Neural progenitor cell (in vitro differentiated cells): ENCODE measurements at regions not wholly inside any gene's neighbourhood (a gene's known extent, or its start where the extent isn't known, plus 50 kb on each side); places are given as distances from the start of the nearest gene placed in this dataset.
A peak's percentile ranks its signal among the peaks of the same experiment; 100 is the strongest.

ENCODE experiments used
- DNase-seq: peaks from one replicate; pipeline ENCODE4 v3.0.0-alpha.2; 2016; ENCODE audit warnings: low spot score
- H2AFZ ChIP-seq: fragments of 200-600 bp; sonication (generic); replicated peaks from 2 replicates; pipeline ENCODE4 v1.6.1; 2016; ENCODE audit warnings: antibody characterized with exemption
- H3F3A ChIP-seq: fragments of 200-600 bp; sonication (generic); 2 replicates; pipeline ENCODE4 v1.6.1; 2016; ENCODE audit warnings: antibody characterized with exemption, low read depth
- H3K27ac ChIP-seq: fragments of 200-600 bp; sonication (generic); 2 replicates; pipeline ENCODE4 v1.5.1; 2016; ENCODE audit warnings: mild to moderate bottlenecking
- H3K27me3 ChIP-seq: fragments of 200-600 bp; sonication (generic); 2 replicates; pipeline ENCODE4 v1.6.1; 2016; ENCODE audit warnings: mild to moderate bottlenecking, moderate library complexity
- H3K36me3 ChIP-seq: fragments of 200-600 bp; sonication (generic); 2 replicates; pipeline ENCODE4 v1.5.1; 2016
- H3K4me1 ChIP-seq: fragments of 200-600 bp; sonication (generic); 2 replicates; pipeline ENCODE4 v1.6.1; 2016; ENCODE audit warnings: mixed run types
- H3K4me2 ChIP-seq: fragments of 200-600 bp; sonication (generic); 2 replicates; pipeline ENCODE4 v1.6.1; 2016
- H3K4me3 ChIP-seq: fragments of 200-600 bp; sonication (generic); 2 replicates; pipeline ENCODE4 v1.5.1; 2016
- H3K79me2 ChIP-seq: fragments of 200-600 bp; sonication (generic); 2 replicates; pipeline ENCODE4 v1.6.1; 2016; ENCODE audit warnings: low read depth
- H3K9ac ChIP-seq: fragments of 200-600 bp; sonication (generic); 2 replicates; pipeline ENCODE4 v1.6.1; 2016
- H3K9me3 ChIP-seq: fragments of 200-600 bp; sonication (generic); 2 replicates; pipeline ENCODE4 v1.5.1; 2016; ENCODE audit warnings: low read depth
- H4K20me1 ChIP-seq: fragments of 200-600 bp; sonication (generic); 2 replicates; pipeline ENCODE4 v1.6.1; 2016; ENCODE audit warnings: low read depth
- H3K27ac Mint-ChIP-seq: 3 replicates; pipeline ENCODE4 v1.8.0; 2021; ENCODE audit warnings: mixed read lengths
- H3K27me3 Mint-ChIP-seq: 2 replicates; pipeline ENCODE4 v1.8.0; 2022; ENCODE audit warnings: low read depth, mild to moderate bottlenecking, inconsistent platforms, moderate library complexity, mixed read lengths; ENCODE audit not compliant: insufficient read depth
- H3K36me3 Mint-ChIP-seq: 3 replicates; pipeline ENCODE4 v1.8.0; 2021; ENCODE audit warnings: mixed read lengths
- H3K4me1 Mint-ChIP-seq: 3 replicates; pipeline ENCODE4 v1.8.0; 2021; ENCODE audit warnings: mixed read lengths
- H3K4me3 Mint-ChIP-seq: 3 replicates; pipeline ENCODE4 v1.8.0; 2021; ENCODE audit warnings: mild to moderate bottlenecking, moderate library complexity, mixed read lengths
- H3K9me3 Mint-ChIP-seq: 3 replicates; pipeline ENCODE4 v1.8.0; 2020; ENCODE audit warnings: mixed read lengths
- CTCF ChIP-seq: fragments of 200-600 bp; sonication (generic); IDR thresholded peaks from 2 replicates; pipeline ENCODE4 v1.5.1; 2017; ENCODE audit warnings: antibody characterized with exemption, mild to moderate bottlenecking
- EZH2 ChIP-seq: fragments of 200-600 bp; sonication (generic); IDR thresholded peaks from 2 replicates; pipeline ENCODE4 v1.6.1; 2017; ENCODE audit warnings: antibody characterized with exemption, mild to moderate bottlenecking, moderate library complexity
- EZH2phosphoT487 ChIP-seq: fragments of 200-600 bp; sonication (generic); IDR thresholded peaks from 2 replicates; pipeline ENCODE4 v1.6.1; 2017; ENCODE audit warnings: antibody characterized with exemption

- no peaks in the 10 kb centered on the region for H3K9me3 Mint-ChIP-seq
- no peak overlapping the region for H3K27ac Mint-ChIP-seq
- Histone ChIP-seq H3K9ac (no peak overlapping the region), H3K27me3 (no peaks in the 10 kb centered on the region), H4K20me1 (no peaks in the 10 kb centered on the region), H3K4me2 (no peak overlapping the region), H3K4me3 (no peak overlapping the region), H3K36me3 (no peaks in the 10 kb centered on the region), H3K9me3 (no peaks in the 10 kb centered on the region), H3F3A (no peaks in the 10 kb centered on the region), H3K27ac (no peak overlapping the region), H3K4me1 (peaks cover 4% of the 10 kb centered on the region), H2AFZ (no peak overlapping the region), H3K79me2 (no peaks in the 10 kb centered on the region)
- no peak overlapping the region for H3K4me3 Mint-ChIP-seq
- DNase-seq = no peak
- H3K27me3 Mint-ChIP-seq = peaks cover 2% of the 10 kb centered on the region
- TF ChIP-seq CTCF = no peak
- TF ChIP-seq EZH2phosphoT487 = no peak
- TF ChIP-seq EZH2 = no peak
- peaks cover 20% of the 10 kb centered on the region for H3K4me1 Mint-ChIP-seq
- no peaks in the 10 kb centered on the region for H3K36me3 Mint-ChIP-seq
Observed at GRCh38 chr4:142983065-142983464, 137.0 kb upstream of the INPP4B start.

GRCh38 chr4:142983589-142983988, 137.5 kb upstream of the INPP4B start:
- H3K4me1 Mint-ChIP-seq = peaks cover 20% of the 10 kb centered on the region
- H3K4me3 Mint-ChIP-seq = no peak overlapping the region
- no peaks in the 10 kb centered on the region for H3F3A ChIP-seq
- H3K27me3 Mint-ChIP-seq = peaks cover 2% of the 10 kb centered on the region
- H3K36me3 Mint-ChIP-seq = no peaks in the 10 kb centered on the region
- no peaks in the 10 kb centered on the region for H3K27me3 ChIP-seq
- H3K9ac ChIP-seq = no peak overlapping the region
- H2AFZ ChIP-seq = no peak overlapping the region
- H3K79me2 ChIP-seq = no peaks in the 10 kb centered on the region
- H4K20me1 ChIP-seq = no peaks in the 10 kb centered on the region
- no peak for DNase-seq
- H3K36me3 ChIP-seq = no peaks in the 10 kb centered on the region
- H3K27ac Mint-ChIP-seq = no peak overlapping the region
- H3K4me3 ChIP-seq = no peak overlapping the region
- H3K9me3 Mint-ChIP-seq = no peaks in the 10 kb centered on the region
- peaks cover 4% of the 10 kb centered on the region for H3K4me1 ChIP-seq
- H3K27ac ChIP-seq = peak overlapping the region; percentile 3
- no peaks in the 10 kb centered on the region for H3K9me3 ChIP-seq
- TF ChIP-seq EZH2 (no peak), EZH2phosphoT487 (no peak), CTCF (no peak)
- H3K4me2 ChIP-seq = no peak overlapping the region

GRCh38 chr4:142984871-142985585, 138.9 kb upstream of the INPP4B start:
- Histone ChIP-seq H3F3A (no peaks in the 10 kb centered on the region), H3K79me2 (no peaks in the 10 kb centered on the region), H2AFZ (no peak overlapping the region), H3K4me3 (no peak overlapping the region), H3K27ac (no peak overlapping the region), H3K4me2 (peak overlapping the region; percentile 12), H3K4me1 (peaks cover 4% of the 10 kb centered on the region), H3K36me3 (no peaks in the 10 kb centered on the region), H4K20me1 (no peaks in the 10 kb centered on the region), H3K27me3 (no peaks in the 10 kb centered on the region), H3K9me3 (no peaks in the 10 kb centered on the region), H3K9ac (no peak overlapping the region)
- no peak overlapping the region for H3K27ac Mint-ChIP-seq
- TF ChIP-seq CTCF (peak; percentile 47), EZH2phosphoT487 (no peak), EZH2 (no peak)
- peak; percentile 38 for DNase-seq
- peaks cover 2% of the 10 kb centered on the region for H3K27me3 Mint-ChIP-seq
- peaks cover 20% of the 10 kb centered on the region for H3K4me1 Mint-ChIP-seq
- H3K9me3 Mint-ChIP-seq = no peaks in the 10 kb centered on the region
- H3K36me3 Mint-ChIP-seq = no peaks in the 10 kb centered on the region
- H3K4me3 Mint-ChIP-seq = no peak overlapping the region
